ENCODE measurements at regions not wholly inside any gene's neighbourhood (a gene's known extent, or its start where the extent isn't known, plus 50 kb on each side); places are given as distances from the start of the nearest gene placed in this dataset.

GRCh38 chr1:47587891-47588582, 150.2 kb downstream of the FOXD2 start:
- TF ChIP-seq CTCF (IDR thresholded peaks at IDR 0.05) = no peak

GRCh38 chr1:47590523-47591225, 152.8 kb downstream of the FOXD2 start:
- Histone ChIP-seq H3K4me3 (no peak overlapping the region), H3K4me1 (peaks cover 7 to 57% (median 30%) of the 10 kb centered on the region in 9 donors), H3K27me3 (peaks cover 0 to 73% (median 42%) of the 10 kb centered on the region in 7 donors), H3K27ac (no peak overlapping the region), H3K36me3 (no peaks in the 10 kb centered on the region), H3K9me3 (no peaks in the 10 kb centered on the region)
- intact Hi-C loops (cut with DNase I) = no loop called here
- ATAC-seq (no peak), DNase-seq (no peak)
- WGBS, 2 donors = 68 to 69% methylated on average over 8 of the region's 8 CpGs
- no peak for TF ChIP-seq CTCF (IDR thresholded peaks at IDR 0.05)

More at GRCh38 chr1:47587891-47588582, 150.2 kb downstream of the FOXD2 start:
- Histone ChIP-seq H3K27me3 (peaks cover 0 to 73% (median 25%) of the 10 kb centered on the region in 7 donors), H3K27ac (peak overlapping the region in 6 of 10 donors; percentile 19 to 58 (median 32)), H3K36me3 (no peaks in the 10 kb centered on the region), H3K9me3 (no peaks in the 10 kb centered on the region), H3K4me3 (no peak overlapping the region), H3K4me1 (peaks cover 5 to 54% (median 25%) of the 10 kb centered on the region in 9 donors)
- DNase-seq (peak; percentile 55 to 75), ATAC-seq (peak; percentile 80 to 95 (median 89))
- intact Hi-C loops (cut with DNase I) = loop anchor here in 1 of 10 donors (5.0 kb wide), 1 partner anchor 56 kb away; no protein-coding TSS in a partner anchor
- WGBS, 2 donors = 20 to 23% methylated on average over 8 of the region's 8 CpGs

GRCh38 chr1:47591801-47592200, 154.0 kb downstream of the FOXD2 start:
- Histone ChIP-seq H3K4me1 (peaks cover 7 to 55% (median 30%) of the 10 kb centered on the region in 9 donors), H3K9me3 (no peaks in the 10 kb centered on the region), H3K36me3 (no peaks in the 10 kb centered on the region), H3K27me3 (peaks cover 0 to 65% (median 41%) of the 10 kb centered on the region in 7 donors), H3K27ac (no peak overlapping the region), H3K4me3 (no peak overlapping the region)
- 97 to 98% methylated on average over 7 of the region's 7 CpGs for WGBS, 2 donors
- no peak for TF ChIP-seq CTCF (IDR thresholded peaks at IDR 0.05)
- intact Hi-C loops (cut with DNase I) = no loop called here
- DNase-seq (no peak), ATAC-seq (no peak)

GRCh38 chr1:47592296-47593012, 154.6 kb downstream of the FOXD2 start:
- intact Hi-C loops (cut with DNase I) = no loop called here
- Histone ChIP-seq H3K9me3 (no peaks in the 10 kb centered on the region), H3K36me3 (no peaks in the 10 kb centered on the region), H3K4me3 (peak overlapping the region in 4 of 10 donors; percentile 38 to 53 (median 45)), H3K27ac (no peak overlapping the region), H3K4me1 (peaks cover 7 to 50% (median 29%) of the 10 kb centered on the region in 9 donors), H3K27me3 (peaks cover 0 to 60% (median 38%) of the 10 kb centered on the region in 7 donors)
- ATAC-seq (no peak), DNase-seq (no peak)
- WGBS, 2 donors = 73 to 84% methylated on average over 15 of the region's 15 CpGs
- TF ChIP-seq CTCF (IDR thresholded peaks at IDR 0.05) = no peak

Measured in heart right ventricle (tissue), 16 donors.